Renal cortical epithelial cell (primary cell): ENCODE measurements at regions not wholly inside any gene's neighbourhood (a gene's known extent, or its start where the extent isn't known, plus 50 kb on each side); places are given as distances from the start of the nearest gene placed in this dataset.

Experiments
- DNase-seq: peaks from one replicate; pipeline ENCODE4 v3.0.0-alpha.2; 2011; ENCODE audit warnings: low read depth

DNA sequence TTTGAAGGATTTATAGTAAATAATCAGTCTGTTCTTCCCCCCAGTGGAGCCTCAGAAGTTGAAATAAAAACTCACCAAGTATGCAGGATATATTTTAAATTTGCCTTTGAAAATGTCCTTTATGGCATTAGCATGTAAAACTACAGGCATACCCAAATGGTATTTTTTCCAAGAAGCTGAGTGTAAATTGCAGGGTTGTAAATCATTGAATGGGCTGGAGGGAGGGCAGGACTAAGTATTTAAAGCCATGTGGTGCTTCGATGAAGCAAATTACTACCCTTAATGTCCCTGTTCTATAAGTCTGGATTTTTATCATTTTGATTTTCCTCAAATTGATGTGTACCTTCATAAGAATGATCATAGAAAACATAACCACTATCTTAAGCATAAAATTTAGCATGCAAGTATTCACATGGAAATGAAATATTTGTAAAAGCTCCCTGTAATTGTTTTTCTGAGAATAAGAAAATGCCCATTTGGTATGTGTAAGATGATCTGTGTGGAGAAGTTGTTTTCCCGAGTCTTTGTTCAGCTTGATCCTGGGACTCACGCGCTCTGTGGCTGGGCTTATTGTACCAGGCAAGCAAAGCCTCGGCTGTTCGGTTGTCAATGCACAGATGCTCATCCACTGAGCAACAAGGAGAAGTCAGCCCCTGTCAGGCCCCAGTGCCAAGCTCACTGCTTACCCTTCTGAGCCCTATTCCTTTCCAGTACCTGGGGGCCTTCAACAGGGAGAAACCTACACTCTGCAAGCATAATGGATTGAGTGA, 66.7 kb downstream of the CD164 start:
- DNase-seq, result no peak

DNA sequence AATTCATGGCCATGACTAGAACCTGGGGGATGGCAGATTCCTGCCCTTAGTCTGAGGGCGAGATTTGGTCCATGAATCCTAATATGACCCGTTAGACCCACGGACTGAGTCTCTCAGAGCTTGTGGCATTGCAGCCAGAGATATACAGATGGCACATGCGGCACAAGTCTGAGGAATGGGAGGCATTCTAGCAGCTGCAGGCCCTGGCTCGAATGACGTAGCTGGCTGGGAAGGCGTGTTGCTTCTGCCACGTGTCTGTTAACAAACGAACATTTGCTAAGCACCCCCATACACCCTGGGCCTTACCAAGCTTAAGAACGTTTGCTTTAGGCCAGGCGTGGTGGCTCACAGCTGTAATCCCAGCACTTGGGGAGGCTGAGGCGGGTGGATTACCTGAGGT, 68.0 kb downstream of the CD164 start:
- DNase-seq, result no peak

DNA sequence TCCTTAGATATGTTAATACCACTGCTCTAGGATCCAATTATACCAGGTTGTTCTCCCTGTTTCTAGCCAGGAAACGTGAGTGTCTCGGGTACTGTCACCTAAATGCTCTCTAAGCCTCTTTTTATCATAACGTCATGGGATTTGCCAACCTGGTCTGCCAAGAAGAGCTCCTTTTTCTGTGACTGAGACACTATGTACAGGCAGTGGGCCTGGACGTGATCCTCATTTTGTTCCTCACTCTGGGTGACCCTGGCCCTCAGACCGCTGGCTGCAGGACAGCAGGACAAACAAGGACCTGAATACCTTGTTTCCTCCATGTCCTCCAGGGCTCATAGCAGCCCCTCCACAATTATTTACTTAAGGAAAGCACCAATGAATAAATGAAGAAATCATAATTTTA, 69.1 kb downstream of the CD164 start:
- DNase-seq, result no peak

DNA sequence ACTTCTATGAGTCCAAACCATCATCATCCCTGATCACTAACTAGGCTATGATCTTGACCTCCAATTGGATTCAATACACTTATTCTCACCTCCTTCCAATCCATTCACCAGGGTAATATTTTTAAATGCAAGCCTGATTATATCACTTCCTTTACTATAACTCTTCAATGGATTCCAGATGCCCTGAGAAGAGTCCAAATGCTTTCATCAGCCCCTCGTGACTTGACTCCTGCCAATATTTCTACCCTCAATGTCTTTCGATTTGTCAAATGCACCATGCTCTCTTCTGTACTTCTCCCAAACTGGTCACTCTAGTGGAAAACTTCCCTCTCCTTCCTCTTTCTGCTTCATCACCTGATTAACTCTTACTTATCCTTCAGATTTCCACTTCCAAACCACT, 70.8 kb downstream of the CD164 start:
- DNase-seq, result no peak

DNA sequence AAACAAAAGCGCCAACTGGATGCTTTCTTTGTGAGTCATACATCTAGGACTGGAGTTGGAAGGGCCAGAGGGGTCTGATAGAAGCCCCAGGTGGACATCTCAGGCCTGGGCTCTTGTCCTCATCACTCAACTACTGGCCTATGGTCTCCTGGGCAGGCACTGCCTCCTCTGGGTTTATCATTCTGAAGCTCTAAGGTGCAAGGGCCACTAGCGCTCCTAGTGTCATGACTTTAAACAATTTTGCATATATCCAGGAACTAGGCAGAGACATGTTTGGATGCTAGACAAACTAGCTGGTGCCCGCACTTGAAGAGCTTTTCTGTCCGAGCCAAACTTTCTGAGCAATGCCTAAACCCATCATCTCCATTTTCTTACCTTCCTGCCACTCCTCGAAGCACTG, 72.3 kb downstream of the CD164 start:
- DNase-seq, result no peak

DNA sequence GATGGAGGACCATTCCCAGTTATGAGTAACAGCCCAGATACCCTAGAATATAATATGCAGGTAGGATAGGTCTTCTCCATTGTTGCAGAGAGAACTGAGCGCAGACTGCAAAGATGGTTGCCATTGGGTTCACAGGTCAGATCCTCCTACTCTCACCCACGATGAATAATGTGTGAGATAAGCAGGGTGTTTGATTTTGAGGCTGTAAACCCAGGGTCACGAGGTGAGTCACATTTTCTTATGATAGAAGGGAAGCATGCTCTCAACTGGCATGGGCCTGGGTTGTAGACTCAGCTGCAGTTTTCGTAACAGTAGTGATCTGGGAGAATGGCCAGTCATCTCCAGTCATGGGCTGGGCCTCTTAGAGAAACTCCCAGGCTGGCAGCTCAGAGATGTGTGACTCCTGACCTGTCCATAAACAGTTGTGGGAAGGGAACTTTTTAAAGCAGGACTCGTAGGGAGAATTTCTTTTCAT, 74.2 kb downstream of the CD164 start:
- DNase-seq, result peak; percentile 80

DNA sequence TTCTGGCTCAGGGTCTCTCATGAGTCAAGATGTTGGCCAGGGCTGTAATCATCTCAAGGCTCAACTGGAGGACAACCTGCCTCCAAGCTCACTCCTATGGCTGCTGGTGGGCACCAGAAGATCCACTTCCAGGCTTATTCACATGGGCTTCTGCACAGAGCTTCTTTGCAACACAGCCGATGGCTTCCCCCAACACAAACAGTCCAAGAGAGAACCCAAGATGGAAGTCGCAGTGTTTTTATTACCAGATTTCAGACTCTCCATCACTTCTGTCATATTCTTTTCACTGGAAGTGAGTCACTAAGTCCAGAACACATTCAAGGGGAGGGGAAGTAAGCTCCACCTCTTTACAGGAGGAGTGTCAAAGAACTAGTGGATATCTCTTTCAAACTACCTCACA, 75.5 kb downstream of the CD164 start:
- no peak for DNase-seq

DNA sequence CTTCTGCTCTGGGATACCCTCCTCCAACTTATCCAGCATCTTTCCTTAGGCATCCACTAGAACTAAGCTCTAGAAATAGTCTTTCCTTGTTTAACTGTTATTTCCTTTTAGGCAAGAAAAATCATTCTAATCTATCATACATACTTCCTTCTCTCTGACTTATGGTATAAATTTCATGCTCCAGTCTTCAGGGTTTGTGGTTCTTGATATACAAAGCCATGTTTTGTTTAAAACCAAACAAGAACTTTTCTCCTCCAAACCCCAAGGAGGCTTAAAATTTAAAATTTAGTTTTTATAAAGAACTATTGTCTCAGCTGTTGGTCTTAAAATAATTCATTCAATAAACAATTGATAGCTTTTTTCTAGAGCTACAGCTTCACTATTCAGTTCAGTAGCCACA, 77.2 kb downstream of the CD164 start:
- DNase-seq, result no peak

DNA sequence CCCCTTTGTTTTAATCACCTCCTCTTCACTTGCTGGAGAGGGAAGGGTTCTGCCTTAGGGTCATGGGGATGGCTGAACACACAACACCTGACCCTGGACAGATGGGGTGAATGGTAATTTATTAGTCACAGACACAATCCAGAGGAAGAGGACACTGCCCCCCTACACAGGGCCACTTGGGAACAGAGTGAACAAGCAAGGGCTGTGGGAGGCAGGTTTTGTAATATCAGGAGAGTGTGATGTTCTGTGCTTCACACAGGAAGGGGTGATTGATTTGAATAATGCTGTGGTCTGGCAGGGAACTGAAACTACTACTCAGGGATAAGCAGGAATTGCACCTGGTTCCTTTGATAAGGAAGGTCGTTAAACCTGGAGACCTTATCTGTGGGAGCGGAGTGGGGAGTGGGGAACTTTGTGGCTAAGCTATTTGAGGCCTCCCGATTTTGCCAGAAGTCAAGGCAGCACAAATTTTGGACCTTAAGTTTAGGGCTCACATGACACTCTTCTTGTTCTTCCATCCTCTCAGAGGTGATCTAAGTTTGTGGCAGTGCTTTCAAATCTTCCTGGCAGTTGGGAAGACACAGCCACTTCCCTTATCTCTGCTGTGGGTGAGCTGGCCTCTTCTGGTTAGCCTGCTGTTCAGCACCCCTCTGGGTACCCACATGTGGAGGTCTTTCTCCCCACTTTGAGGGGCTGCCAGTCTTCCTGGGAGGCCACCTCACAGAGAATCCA, 77.8 kb downstream of the CD164 start:
- peak; percentile 77 for DNase-seq

DNA sequence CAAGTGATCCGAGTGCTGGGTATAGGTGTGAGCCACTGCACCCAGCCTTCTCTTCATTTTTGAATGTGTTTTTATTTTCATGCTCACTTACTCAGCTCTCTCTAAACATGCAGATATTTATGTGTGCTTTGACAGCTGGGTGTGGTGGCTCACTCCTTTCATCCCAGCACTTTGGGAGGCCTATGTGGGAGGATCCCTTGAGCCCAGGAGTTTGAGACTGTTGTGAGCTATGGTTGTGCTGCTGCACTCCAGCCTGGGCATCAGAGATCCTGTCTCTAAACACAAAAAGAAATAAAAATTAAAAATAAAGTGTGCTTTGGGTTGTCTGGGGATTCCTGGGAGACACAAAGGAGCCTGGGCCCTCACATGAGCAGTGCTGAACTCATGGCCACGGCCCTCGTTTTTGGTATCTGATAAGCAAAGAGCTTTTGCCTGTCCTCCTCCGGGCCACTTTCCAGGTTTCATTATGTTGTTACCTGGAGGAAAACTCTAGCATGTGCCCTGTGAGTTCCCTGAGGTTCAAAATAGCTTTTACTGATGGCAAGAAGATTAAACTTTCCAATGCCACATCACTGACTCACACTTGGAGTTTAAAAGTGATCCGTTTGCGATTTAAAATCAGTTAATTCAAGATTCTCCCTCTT, 78.5 kb downstream of the CD164 start:
- DNase-seq, result no peak

DNA sequence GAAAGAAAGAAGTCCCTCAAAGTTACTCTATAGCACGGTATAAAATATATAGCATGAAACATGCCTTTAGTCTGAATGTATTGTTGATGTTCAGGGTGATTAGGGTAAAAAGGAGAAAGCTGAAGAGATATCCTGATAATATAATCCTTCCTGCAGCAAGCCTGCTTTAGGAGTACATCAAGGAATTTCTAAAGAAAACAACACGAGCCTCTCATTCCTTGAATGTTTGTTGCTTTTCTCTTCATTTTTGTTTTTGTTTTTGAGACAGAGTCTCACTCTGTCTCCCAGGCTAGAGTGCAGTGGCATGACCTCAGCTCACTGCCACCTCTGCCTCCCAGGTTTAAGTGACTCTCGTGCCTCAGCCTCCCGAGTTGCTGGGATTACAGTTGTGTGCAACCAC, 79.1 kb downstream of the CD164 start:
- DNase-seq, result no peak

DNA sequence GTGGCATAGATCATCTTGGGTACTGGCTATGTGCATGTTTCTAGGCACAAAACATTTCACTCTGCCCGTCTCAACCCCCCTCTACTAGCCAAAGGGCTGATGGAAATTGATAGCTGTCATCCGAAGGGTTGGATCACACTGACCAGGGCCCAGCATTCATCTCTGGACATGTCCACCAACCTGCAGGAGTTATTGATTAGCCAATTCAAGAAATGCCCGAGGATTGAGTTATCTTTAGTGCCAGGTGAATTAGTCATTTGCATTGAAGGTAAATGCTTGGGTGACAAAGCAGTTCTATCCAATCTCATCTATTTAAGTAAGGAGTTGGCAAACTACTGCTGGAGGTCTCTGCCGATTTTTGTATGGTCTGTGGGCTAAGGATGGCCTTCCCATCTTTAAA, 80.1 kb downstream of the CD164 start:
- no peak for DNase-seq

DNA sequence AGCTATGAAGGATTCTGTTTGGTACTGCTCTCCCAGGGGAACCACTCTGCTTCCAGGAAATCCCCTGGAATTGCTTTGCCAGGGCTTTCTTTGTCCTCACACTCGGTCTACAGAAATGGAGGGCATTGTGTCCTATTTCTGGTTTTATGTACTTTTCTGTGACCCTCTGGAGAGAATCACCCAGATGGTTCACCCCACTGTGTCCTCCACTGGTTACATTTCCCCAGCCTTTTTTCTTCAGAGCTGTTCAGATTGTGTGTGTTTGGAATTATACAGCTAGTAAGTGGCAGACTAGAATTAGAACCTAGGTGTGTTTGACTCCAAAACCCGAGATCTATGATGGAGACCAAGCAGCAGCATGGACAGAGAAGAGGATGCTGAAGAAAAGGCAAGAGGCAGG, 80.8 kb downstream of the CD164 start:
- no peak for DNase-seq

DNA sequence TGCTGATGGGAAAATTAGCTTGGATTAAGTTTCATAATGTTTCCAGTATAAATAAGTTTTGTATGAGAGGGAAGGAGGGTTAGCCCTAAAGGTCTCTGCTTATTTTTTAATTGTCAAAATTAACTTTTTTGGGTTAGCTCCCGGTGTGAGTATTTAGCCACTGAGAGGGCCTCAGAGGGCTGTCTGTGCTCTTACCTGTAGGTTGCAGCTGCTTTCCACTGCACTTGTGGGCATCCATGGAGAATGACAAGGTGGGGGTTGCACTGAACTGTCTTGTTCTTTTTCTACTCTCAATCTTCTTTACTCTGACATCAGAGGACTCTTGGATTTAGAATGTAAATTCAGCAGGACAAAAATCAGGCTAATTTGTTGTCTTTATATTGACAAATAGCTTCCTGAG, 81.4 kb downstream of the CD164 start:
- DNase-seq, result no peak

DNA sequence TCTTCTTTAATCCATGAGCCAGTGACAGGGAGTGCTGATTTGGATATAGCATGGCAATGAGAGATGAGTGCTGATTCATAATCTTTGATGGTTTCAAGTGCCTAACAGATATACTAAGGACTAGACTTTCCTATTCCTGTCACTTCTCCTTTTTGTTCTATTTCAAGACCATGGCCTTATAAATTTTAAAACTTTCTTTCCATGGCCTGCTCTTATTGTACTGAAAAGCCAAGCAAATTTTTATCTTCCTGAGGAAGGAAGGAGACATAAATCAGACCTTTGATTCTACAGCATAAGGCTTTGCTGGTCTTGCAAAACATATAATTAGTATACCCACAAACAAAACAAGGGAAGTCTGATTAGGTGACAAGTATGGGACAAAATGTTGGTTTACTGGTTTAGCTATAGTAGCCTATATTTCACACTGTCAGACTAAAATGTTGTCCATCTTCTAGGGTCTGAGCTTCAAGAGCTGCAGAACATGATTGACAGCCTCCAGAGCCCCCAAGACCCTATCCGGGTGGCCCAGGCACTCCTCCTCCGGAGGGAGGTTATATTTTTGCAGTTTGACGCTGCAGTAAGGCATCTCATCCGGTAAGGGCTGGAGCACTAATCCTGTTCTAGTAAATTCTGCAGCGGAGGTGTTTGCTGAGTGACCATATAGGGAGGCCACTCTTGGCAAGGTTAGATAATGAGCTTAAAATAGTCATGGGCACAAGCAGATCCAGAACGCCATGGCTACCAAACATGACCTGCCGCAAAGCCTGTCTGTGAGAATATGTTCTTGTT, 82.3 kb downstream of the CD164 start:
- no peak for DNase-seq

DNA sequence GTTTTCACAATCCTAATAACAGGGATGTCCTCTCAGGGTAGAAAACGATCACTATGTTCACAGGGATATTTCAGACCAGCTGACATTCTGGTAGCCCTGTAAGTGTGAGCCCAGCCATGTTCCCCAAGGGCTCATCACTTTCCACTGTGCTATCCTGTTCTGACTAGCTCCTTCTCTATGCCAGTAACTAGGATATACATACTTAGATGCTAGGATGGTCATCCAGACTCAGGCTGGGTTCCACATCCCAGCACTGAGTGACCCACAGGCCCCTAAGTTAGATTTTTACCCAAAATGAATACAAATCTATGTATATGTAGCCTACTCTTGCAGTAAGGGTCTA, 83.0 kb downstream of the CD164 start:
- DNase-seq, result no peak

DNA sequence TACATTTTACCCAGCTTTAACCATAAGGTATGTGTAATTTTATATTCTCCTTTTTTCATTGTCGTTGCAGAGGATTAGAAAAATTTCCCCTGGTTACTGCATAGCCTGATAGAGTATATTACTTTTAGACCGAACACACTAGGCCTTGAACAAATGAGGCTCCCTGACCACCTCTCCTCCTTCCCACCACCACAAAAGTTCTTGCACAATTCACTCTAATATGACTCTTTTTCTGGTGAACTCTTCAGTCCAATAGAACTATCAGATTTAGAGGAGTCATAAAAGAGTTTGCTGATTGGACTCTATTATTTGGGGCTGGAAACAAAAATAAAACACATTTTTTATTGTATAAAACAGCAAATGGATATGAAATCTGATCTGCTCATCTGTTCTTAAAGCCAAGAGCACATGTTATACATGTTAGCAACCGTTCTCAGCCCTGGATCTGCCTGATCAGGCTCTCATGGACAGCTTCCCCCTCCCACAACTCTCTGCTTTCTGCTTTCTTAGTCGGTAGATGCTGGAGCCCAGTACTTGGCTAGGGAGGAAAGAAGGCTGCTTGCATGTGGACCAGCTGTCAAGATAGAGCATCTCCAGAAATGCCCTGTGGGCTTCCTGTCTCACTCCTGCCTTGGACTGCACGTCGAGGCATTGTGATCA, 83.5 kb downstream of the CD164 start:
- no peak for DNase-seq

DNA sequence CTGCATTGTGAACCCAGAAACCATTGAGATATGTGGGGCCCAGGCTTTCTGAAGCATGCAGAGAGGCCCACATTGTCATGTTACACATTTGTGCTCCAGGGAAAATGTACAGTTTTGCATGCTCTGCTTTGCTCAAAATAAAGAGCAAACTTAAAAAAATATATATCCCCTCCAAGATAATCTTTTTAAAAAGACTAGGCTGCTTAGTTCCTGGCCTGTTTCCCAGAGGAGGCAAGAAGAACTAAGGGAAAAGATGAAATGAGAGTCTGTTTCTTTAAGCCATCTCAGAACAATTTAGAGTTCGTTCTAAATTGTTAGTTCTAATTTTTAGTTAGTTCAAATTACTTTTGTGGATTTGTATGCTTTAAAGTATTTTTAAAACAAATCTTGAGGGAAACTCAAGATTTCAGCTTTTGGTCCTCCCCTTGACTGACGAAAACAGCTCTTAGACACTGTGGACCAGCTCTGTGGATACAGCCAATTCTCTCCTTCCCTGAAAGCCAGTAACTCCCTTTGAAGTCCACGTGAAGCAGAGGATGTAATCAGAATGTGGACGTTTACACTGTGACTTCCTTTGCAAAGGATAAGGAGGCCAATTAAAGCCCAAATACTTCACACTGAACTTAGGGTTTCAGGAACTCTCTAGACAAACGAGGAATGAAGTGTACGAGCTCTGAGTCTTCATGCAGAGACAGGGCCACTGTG, 84.7 kb downstream of the CD164 start:
- DNase-seq, result no peak

DNA sequence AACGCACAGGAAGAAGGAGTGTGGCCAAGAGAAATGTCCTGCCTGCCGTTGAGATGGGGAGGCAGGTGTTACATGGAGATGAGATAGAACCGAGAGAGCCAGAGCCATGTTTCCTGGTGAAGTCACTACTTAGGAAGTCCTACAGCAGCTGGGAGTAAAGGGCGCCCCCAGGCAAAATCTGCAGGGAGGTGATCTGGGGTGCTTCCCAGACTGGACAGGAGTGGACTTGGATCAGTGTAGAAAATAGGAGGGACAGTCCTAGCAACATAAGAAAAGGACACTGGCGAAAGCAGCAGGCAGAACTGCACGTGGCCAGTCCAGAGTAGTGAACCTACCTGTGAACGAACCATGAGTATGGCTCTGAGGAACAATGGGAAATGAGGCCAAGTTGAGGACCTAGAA, 85.3 kb downstream of the CD164 start:
- no peak for DNase-seq

DNA sequence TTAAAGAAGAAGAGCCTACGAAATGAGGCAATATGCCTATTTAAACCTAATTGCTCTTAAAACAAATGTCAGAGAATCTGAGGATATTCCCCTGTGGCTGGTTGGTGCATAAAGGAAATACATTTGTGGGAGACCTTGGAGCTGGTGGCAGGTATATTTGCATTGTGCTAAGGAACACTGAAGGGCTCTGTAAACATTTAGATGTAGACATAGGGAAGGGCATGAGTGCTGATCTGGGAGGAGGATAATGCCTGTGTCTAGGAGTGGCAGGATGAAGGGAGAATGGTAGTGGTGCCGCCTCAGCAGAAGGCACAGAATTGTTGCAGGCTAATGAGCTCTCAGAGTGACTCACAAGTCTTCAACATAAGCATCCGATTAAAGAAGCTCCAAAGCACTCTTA, 85.8 kb downstream of the CD164 start:
- no peak for DNase-seq

DNA sequence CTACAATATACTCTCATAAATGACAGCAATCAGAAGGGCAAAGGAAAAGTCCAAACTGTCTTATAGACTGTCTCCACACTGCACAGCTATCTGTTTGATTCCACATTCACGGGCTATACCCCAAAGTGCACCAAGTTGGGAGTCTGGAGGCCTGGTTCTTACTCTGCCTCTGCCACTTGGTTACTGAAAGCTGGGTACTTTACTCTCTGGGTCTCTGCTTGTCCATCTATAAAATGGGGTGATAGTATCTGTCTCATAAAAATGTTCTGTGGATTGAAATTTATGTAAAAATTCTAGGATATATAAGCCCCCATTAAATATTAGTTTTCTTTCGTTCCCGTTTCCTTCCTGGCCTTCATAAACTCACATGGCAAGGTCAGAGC, 86.5 kb downstream of the CD164 start:
- DNase-seq, result no peak
